Stimulated activated naive CD4-positive, alpha-beta T cell treated with Interleukin-2 at 50 U/mL for 16 hours (primary cell): ENCODE measurements at regions not wholly inside any gene's neighbourhood (a gene's known extent, or its start where the extent isn't known, plus 50 kb on each side); places are given as distances from the start of the nearest gene placed in this dataset.

Experiments used
- DNase-seq: peaks from one replicate; lab custom pipeline; 2025; lab: John Stamatoyannopoulos, UW

- DNase-seq: no peak
Observed at GRCh38 chr2:122999821-123000220, 1025.3 kb upstream of the CNTNAP5 start.

GRCh38 chr2:123002660-123003248, 1022.3 kb upstream of the CNTNAP5 start:
- no peak for DNase-seq

- DNase-seq: no peak
Observed at GRCh38 chr2:123015186-123015585, 1009.9 kb upstream of the CNTNAP5 start.

- DNase-seq: no peak
Observed at GRCh38 chr2:123035541-123035940, 989.5 kb upstream of the CNTNAP5 start.

GRCh38 chr2:123036300-123036699, 988.8 kb upstream of the CNTNAP5 start:
- DNase-seq: no peak

- DNase-seq: no peak
Observed at GRCh38 chr2:123040506-123040905, 984.6 kb upstream of the CNTNAP5 start.

- no peak for DNase-seq
Observed at GRCh38 chr2:123043458-123043857, 981.6 kb upstream of the CNTNAP5 start.

- no peak for DNase-seq
Observed at GRCh38 chr2:123045713-123046112, 979.4 kb upstream of the CNTNAP5 start.

- DNase-seq: no peak
Observed at GRCh38 chr2:123047186-123047585, 977.9 kb upstream of the CNTNAP5 start.

GRCh38 chr2:123051136-123051535, 974.0 kb upstream of the CNTNAP5 start:
- no peak for DNase-seq

- no peak for DNase-seq
Observed at GRCh38 chr2:123061534-123061933, 963.6 kb upstream of the CNTNAP5 start.

GRCh38 chr2:123073371-123073770, 951.7 kb upstream of the CNTNAP5 start:
- no peak for DNase-seq

GRCh38 chr2:123073956-123074355, 951.1 kb upstream of the CNTNAP5 start:
- no peak for DNase-seq

GRCh38 chr2:123077101-123077500, 948.0 kb upstream of the CNTNAP5 start:
- no peak for DNase-seq

- DNase-seq: no peak
Observed at GRCh38 chr2:123080331-123080730, 944.8 kb upstream of the CNTNAP5 start.

- DNase-seq: no peak
Observed at GRCh38 chr2:123085484-123085883, 939.6 kb upstream of the CNTNAP5 start.

- no peak for DNase-seq
Observed at GRCh38 chr2:123086613-123087385, 938.3 kb upstream of the CNTNAP5 start.

GRCh38 chr2:123091471-123091870, 933.6 kb upstream of the CNTNAP5 start:
- DNase-seq: no peak

GRCh38 chr2:123093199-123093598, 931.9 kb upstream of the CNTNAP5 start:
- no peak for DNase-seq

GRCh38 chr2:123095219-123095835, 929.8 kb upstream of the CNTNAP5 start:
- DNase-seq: no peak

GRCh38 chr2:123098619-123099018, 926.5 kb upstream of the CNTNAP5 start:
- DNase-seq: no peak

- DNase-seq: no peak
Observed at GRCh38 chr2:123101434-123101833, 923.7 kb upstream of the CNTNAP5 start.

GRCh38 chr2:123103902-123104301, 921.2 kb upstream of the CNTNAP5 start:
- DNase-seq: no peak
